SW480 (cell line): ENCODE measurements at regions not wholly inside any gene's neighbourhood (a gene's known extent, or its start where the extent isn't known, plus 50 kb on each side); places are given as distances from the start of the nearest gene placed in this dataset.
A peak's percentile ranks its signal among the peaks of the same experiment; 100 is the strongest.

ENCODE experiments used
- DNase-seq: peaks from one replicate; pipeline ENCODE4 v3.0.0-alpha.2; 2016; ENCODE audit warnings: low spot score

DNA sequence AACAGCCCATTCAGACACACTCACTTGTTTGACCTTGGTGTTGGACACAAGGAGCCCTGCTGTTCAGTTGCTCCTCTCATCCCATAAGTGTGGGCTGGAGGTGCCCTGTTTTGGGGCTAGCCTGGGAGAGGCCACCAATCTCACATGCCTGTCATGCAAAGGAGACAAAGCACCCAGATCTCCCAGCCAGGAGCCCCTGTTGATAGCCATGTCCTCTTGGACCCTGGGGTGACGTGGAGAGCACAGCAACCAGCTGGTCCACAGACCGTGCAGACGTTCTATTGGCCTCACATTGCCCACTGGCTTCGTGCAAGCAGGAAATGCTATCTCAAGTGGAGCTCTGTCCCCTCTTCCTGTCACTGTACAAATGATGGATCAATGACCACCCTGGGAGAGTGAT lies 240.8 kb downstream of the RPS24 start:
- DNase-seq, result no peak

- DNase-seq, result no peak
These were observed 242.5 kb downstream of the RPS24 start for GRCh38 chr10:78276139-78276538.

GRCh38 chr10:78277314-78278057 lies 243.8 kb downstream of the RPS24 start:
- DNase-seq, result no peak

- DNase-seq, result no peak
These were observed 244.4 kb downstream of the RPS24 start for GRCh38 chr10:78278058-78278404.

GRCh38 chr10:78279756-78280155 lies 246.1 kb downstream of the RPS24 start:
- DNase-seq, result no peak

DNA sequence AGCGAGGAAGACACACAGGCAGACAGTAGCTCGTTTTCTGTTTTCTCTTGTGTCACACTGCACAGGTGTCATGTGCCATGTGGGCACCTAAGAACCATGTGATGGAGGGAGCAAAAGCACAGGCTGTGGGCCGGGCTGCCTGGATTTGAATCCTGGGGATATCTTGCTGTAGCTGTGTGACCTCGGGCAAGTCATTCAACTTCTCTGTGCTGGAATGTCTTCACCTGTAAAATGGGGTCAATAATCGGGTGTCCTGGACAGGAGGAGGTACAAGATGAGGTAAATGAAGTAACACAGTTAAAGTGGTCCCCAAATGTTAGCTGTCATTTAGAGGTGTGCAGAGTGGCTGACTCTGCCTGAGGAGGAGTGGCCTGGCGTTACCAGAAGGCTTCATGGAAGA lies 246.9 kb downstream of the RPS24 start:
- DNase-seq, result no peak

- no peak for DNase-seq
These were observed 248.0 kb downstream of the RPS24 start for GRCh38 chr10:78281627-78282026.

GRCh38 chr10:78283069-78283682 lies 249.5 kb downstream of the RPS24 start:
- no peak for DNase-seq

- DNase-seq, result no peak
These were observed 250.7 kb downstream of the RPS24 start for GRCh38 chr10:78284381-78284780.

DNA sequence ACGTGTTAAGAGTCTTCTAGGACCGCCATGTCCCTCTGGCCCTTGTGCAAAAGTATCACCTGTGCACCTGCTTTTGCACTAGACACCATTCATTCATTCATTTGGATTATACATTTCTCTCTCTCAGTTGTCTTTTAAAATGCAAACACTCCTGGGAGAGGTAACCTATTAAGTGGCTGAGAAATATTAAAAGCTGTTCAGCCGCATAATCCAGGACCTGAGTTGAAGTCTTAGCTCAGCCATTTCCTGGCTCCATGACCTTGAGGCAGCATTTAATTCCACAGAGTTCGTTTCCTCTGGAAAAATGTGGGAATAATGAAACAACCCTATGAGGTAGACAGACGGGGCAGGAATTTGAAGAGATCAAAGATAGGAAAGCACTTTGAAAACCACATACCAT lies 251.6 kb downstream of the RPS24 start:
- peak; percentile 74 for DNase-seq

DNA sequence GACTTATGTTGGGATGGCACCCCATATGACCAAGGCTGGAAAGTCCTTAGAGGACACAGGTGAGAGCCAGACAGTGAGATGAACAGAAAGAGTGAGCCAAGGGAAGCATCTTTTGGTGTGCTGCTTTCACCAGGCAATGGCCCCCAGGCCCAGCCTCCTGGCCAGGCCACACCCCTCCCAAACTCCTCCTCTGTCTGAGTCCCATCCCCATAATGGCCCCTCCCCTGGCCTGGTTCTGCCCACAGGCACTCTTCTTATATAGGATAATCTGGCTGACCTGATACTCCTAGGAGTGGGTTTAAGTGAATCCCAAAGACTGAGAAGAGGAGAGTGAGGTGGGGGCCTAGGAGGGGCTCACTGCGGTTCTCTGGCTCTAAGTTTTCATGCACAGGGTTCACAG lies 252.5 kb downstream of the RPS24 start:
- no peak for DNase-seq

GRCh38 chr10:78286668-78287067 lies 253.0 kb downstream of the RPS24 start:
- no peak for DNase-seq

DNA sequence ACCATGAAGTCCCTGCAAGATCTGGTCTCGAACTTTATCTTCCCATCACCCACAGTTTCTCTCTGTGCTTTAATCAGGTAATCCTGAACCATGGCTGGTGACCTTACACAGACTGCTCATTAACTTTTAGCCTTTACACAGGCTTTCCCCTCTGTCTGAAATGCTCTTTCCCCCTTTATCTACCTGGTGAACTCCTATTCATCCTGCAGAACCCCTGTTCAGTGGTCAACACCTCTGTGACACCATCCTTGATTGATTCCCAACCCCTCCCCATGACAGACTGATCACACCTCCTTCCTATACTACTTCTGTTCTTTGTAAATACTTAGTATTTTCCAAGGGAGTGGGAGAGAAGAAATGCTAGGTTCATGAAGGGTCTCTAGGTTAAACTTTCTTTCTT lies 254.0 kb downstream of the RPS24 start:
- no peak for DNase-seq

DNA sequence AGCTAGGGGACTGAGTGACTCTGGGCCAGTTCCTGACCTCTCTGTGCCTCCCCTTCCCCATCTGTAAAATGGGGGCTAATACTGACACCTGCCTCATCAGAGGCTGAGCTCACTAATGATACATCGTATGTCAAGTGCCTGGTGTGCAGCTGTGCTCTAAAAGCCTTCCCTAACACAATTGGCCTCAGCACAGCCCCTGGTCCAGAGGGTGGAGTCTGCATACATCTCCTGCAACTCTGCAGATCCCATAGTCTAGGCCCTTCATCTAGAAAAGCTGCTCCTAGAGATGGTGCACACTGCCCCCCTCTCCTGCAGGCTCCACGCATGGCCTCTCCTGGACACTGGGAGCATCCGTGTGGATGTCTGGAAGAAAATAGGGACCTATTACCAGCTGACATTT lies 255.0 kb downstream of the RPS24 start:
- DNase-seq, result no peak

DNA sequence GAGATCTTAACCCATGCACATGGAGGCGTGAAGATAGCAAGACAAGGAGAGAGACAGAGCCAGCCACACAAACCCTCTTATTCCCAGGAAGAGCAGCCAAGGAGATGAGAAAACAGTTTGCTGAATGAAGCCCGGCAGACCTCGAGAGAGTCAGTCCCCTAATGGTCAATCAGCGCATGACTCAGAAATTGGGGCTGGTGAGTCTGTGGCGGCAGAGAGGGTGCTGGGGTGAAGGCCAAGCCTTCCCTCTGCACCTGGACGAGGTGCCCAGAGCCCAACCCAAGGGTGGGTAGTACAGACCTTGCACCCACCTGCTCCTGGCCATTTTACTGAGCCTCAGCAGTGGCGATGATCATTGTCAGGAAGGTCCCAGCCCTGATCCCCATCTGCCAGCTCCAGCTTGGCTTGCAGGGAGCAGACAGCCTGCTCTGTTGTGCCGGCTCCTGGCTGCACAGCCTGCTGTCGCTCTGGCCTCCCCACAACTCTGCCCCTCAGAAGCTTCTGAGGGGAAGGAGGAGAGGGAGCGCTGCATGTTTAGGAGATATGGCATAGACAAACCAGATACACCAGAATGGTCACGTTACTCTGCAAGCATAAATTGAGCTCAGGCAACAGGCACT lies 256.6 kb downstream of the RPS24 start:
- DNase-seq, result no peak

DNA sequence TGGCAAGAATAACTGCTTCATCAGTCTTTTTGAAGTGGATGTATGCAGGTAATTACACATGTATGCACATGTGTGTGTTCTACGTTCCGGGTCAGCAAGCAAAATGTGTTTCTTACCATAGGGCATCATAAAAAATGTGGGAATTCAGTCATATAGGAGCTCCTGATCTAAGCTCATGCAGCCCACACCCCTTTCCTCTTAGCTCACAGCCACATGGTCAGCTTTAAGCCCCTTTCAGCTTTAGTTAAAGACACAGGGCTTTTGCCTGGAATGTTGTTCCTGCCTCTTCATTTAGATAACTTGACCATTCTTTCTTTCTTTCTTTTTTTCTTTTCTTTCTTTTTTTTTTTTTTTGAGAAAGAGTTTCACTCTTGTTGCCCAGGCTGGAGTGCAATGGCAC lies 258.1 kb downstream of the RPS24 start:
- no peak for DNase-seq

DNA sequence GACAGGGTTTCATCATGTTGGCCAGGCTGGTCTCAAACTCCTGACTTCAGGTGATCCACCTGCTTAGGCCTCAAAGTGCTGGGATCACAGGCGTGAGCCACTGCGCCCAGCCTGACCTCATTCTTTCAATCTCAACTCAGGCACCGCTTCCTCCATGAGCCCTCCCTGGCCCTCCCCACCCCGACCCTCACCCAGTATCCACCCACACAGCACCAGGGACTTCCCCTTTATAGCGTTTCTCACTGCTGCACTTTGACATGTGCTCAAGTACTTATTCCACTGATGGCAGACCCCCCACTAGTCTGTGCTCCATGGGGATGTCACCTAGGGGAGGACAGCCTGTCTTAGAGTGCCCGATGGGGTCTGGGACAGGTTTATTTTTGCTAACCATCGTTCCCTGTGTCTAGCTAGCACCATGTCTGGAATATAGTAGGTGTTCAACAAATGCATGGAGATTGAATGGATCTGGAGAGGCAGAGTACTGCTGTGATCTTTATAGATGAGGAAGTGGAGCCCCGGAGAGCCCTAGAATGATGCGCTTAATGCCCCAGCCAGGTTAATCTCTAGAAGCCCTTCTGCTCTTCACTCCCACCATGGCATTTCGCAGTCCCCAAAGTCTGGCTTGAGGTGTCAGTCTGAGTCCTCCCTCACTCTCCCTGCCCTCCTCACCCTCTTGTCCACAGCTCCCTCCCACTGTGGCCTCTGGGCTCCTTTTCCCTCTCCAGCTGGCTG lies 258.8 kb downstream of the RPS24 start:
- DNase-seq, result no peak

- DNase-seq, result no peak
These were observed 259.6 kb downstream of the RPS24 start for GRCh38 chr10:78292982-78293865.

- no peak for DNase-seq
These were observed 261.6 kb downstream of the RPS24 start for GRCh38 chr10:78295242-78295641.

DNA sequence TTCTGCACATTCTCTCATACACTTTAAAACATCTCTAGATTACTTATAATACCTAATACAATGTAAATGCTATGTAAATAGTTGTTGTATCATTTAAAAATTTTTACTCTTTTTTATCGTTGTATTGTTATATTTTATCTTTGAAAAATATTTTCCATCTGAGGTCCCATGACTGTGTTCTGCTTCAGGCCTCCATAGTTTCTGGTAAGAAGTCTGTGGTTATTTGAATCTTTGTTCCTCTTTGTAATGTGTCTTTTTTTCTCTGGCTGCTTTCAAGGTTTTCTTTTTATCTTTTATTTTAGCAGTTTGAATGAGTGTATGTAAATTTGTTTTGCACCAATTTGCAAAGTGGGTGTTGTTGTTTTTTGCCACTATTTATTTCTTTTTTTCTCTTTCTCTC lies 263.1 kb downstream of the RPS24 start:
- DNase-seq, result no peak

DNA sequence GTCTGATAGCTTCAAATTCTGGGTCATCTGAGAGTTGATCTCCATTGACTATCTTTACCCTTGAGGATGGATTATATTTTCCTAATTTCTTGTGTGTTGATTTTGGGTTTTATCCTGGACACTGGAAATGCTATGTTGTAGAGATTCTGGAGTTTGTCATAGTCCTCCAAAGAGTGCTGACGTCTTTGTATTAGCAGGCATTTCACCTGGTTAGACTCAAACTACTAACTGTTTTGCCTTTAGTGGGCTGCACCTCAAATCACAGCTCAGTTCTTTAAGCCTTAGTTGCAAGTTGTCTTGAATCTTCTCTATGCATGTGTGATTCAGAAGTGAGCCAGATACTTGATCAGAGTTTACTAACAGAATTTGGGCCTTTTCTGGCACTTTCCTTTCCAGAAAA lies 264.3 kb downstream of the RPS24 start:
- no peak for DNase-seq

- no peak for DNase-seq
These were observed 265.2 kb downstream of the RPS24 start for GRCh38 chr10:78298835-78299234.
